HCT116 (cell line): ENCODE measurements at regions not wholly inside any gene's neighbourhood (a gene's known extent, or its start where the extent isn't known, plus 50 kb on each side); places are given as distances from the start of the nearest gene placed in this dataset.

Experiments
- ATAC-seq: fragments of 200-7000 bp; cut with Tn5 transposase; 2 replicates; pipeline ENCODE4 v1.9.1; 2020; ENCODE audit warnings: mild to moderate bottlenecking, moderate library complexity
- BruUV-seq: library from RNA; stranded (reverse); fragments of 400-500 nt; replicated peaks from 2 replicates; lab custom pipeline; 2021; lab: Mats Ljungman, UMichigan
- CTCF ChIA-PET: fragments of 300-600 bp; sonication (Branson Sonifier 250); formaldehyde crosslinking; loops from one replicate; lab custom pipeline; 2021; ENCODE audit warnings: antibody characterized with exemption; lab: Charles Lee
- POLR2A ChIA-PET: fragments of 300-600, 350-600 bp; sonication (Branson Sonifier 250); formaldehyde crosslinking; loops from one replicate; lab custom pipeline; 2021; ENCODE audit warnings: antibody characterized with exemption; lab: Charles Lee
- RAD21 ChIA-PET, 2 experiments: fragments of 300-600 bp; sonication (Branson Sonifier 250); formaldehyde crosslinking; loops; one replicate each; lab custom pipeline; 2023; ENCODE audit warnings: low total read pairs in 2 of 2; ENCODE audit not compliant: uncharacterized antibody in 2 of 2, unreplicated experiment in 2 of 2, low non-redundant PET in 1 of 2; lab: Charles Lee
- DNase-seq: peaks from one replicate; pipeline ENCODE4 v3.0.0-alpha.2; 2010; ENCODE audit warnings: low read depth, low spot score
- H2AFZ ChIP-seq: fragments of 200-600 bp; shearing (Covaris generic), sonication (generic); 2 replicates; pipeline ENCODE4 v1.6.1; 2017; ENCODE audit warnings: low read depth, mixed run types, mixed read lengths, antibody characterized with exemption, low read length; ENCODE audit not compliant: poor library complexity, severe bottlenecking
- H3K27ac ChIP-seq: 2 replicates; pipeline ENCODE4 v1.5.1; 2012; ENCODE audit warnings: low read depth, low read length
- H3K27me3 ChIP-seq: fragments of 200-600 bp; sonication (generic); 2 replicates; pipeline ENCODE4 v1.6.1; 2016; ENCODE audit warnings: mixed run types, low read length, mixed read lengths; ENCODE audit not compliant: insufficient read depth
- H3K36me3 ChIP-seq, 2 experiments: fragments of 200-500 bp in 1 of 2; fragments of 200-600 bp in 1 of 2; sonication (Bioruptor generic) in 1 of 2; sonication (generic) in 1 of 2; 2 replicates each; pipeline versions ENCODE4 v1.5.1 to v1.6.1; 2014 to 2016; ENCODE audit warnings: low read length in 2 of 2, inconsistent platforms in 1 of 2, mixed read lengths in 1 of 2, mixed run types in 1 of 2; ENCODE audit not compliant: insufficient read depth in 2 of 2, control insufficient read depth in 1 of 2
- H3K4me1 ChIP-seq, 2 experiments: fragments of 200-600 bp in 1 of 2; sonication (generic) in 1 of 2; 2 replicates each; pipeline versions ENCODE4 v1.5.1 to v1.6.1; 2012 to 2017; ENCODE audit warnings: low read length in 2 of 2, inconsistent platforms in 1 of 2, mild to moderate bottlenecking in 1 of 2, mixed read lengths in 1 of 2, mixed run types in 1 of 2, moderate library complexity in 1 of 2; ENCODE audit not compliant: insufficient read depth in 2 of 2, control insufficient read depth in 1 of 2
- H3K4me2 ChIP-seq: fragments of 200-600 bp; sonication (generic); 2 replicates; pipeline ENCODE4 v1.6.1; 2017; ENCODE audit warnings: mixed run types, low read length, mixed read lengths
- H3K4me3 ChIP-seq, 2 experiments: fragments of 200-600 bp in 1 of 2; sonication (generic) in 1 of 2; replicated peaks in 1 of 2; 2 replicates each; pipeline ENCODE4 v1.5.1; 2011 to 2016; ENCODE audit warnings: low read length in 2 of 2, control low read depth in 1 of 2, low read depth in 1 of 2, mild to moderate bottlenecking in 1 of 2, mixed read lengths in 1 of 2, mixed run types in 1 of 2
- H3K79me2 ChIP-seq: fragments of 200-600 bp; sonication (generic); 2 replicates; pipeline ENCODE4 v1.6.1; 2017; ENCODE audit warnings: mild to moderate bottlenecking, mixed run types, low read length, moderate library complexity, mixed read lengths; ENCODE audit not compliant: insufficient read depth
- H3K9ac ChIP-seq: fragments of 200-600 bp; sonication (generic); 2 replicates; pipeline ENCODE4 v1.6.1; 2016; ENCODE audit warnings: low read length, mixed read lengths
- H3K9me2 ChIP-seq: fragments of 200-600 bp; sonication (generic), shearing (Covaris generic); 2 replicates; pipeline ENCODE4 v1.6.1; 2017; ENCODE audit warnings: mixed run types, mild to moderate bottlenecking, moderate library complexity; ENCODE audit not compliant: insufficient read depth
- H3K9me3 ChIP-seq, 2 experiments: fragments of 200-500 bp in 1 of 2; fragments of 200-600 bp in 1 of 2; sonication (Bioruptor generic) in 1 of 2; sonication (generic) in 1 of 2; 2 replicates each; pipeline ENCODE4 v1.6.1; 2014 to 2017; ENCODE audit warnings: low read length in 2 of 2, mixed read lengths in 2 of 2, inconsistent platforms in 1 of 2, low read depth in 1 of 2, mild to moderate bottlenecking in 1 of 2, mixed run types in 1 of 2, moderate library complexity in 1 of 2; ENCODE audit not compliant: control insufficient read depth in 1 of 2, insufficient read depth in 1 of 2
- H4K20me1 ChIP-seq: fragments of 200-600 bp; sonication (generic), shearing (Covaris generic); 2 replicates; pipeline ENCODE4 v1.6.1; 2017; ENCODE audit warnings: mixed run types, mild to moderate bottlenecking, moderate library complexity; ENCODE audit not compliant: insufficient read depth
- ATF3 ChIP-seq: IDR thresholded peaks from 2 replicates; pipeline ENCODE4 v1.6.1; 2012
- CBX3 ChIP-seq: IDR thresholded peaks from 2 replicates; pipeline ENCODE4 v1.6.1; 2012; ENCODE audit warnings: low read depth
- CEBPB ChIP-seq: IDR thresholded peaks from 2 replicates; pipeline ENCODE4 v1.6.1; 2012; ENCODE audit warnings: low read depth
- EGR1 ChIP-seq: IDR thresholded peaks from 2 replicates; pipeline ENCODE4 v1.6.1; 2012; ENCODE audit warnings: low read depth
- ELF1 ChIP-seq: IDR thresholded peaks from 2 replicates; pipeline ENCODE4 v1.6.1; 2012; ENCODE audit warnings: low read depth, borderline replicate concordance
- EZH2 ChIP-seq: fragments of 200-600 bp; sonication (generic); IDR thresholded peaks from 2 replicates; pipeline ENCODE4 v1.6.1; 2017; ENCODE audit warnings: antibody characterized with exemption, mixed run types
- FOSL1 ChIP-seq: IDR thresholded peaks from 2 replicates; pipeline ENCODE4 v1.6.1; 2012; ENCODE audit warnings: low read depth
- JUND ChIP-seq: IDR thresholded peaks from 2 replicates; pipeline ENCODE4 v1.6.1; 2012
- POLR2A ChIP-seq: IDR thresholded peaks from 2 replicates; pipeline ENCODE4 v1.7.0; 2011; ENCODE audit warnings: borderline replicate concordance; ENCODE audit not compliant: insufficient read depth, insufficient read length; ENCODE audit errors: extremely low read depth
- RAD21 ChIP-seq: IDR thresholded peaks from 2 replicates; pipeline ENCODE4 v1.6.1; 2012; ENCODE audit warnings: low read depth, mild to moderate bottlenecking
- REST ChIP-seq: IDR thresholded peaks from 2 replicates; pipeline ENCODE4 v1.6.1; 2012; ENCODE audit warnings: low read depth
- SIN3A ChIP-seq: IDR thresholded peaks from 2 replicates; pipeline ENCODE4 v1.6.1; 2012; ENCODE audit warnings: low read depth
- SP1 ChIP-seq: IDR thresholded peaks from 2 replicates; pipeline ENCODE4 v1.6.1; 2012; ENCODE audit warnings: low read depth
- SRF ChIP-seq: IDR thresholded peaks from 2 replicates; pipeline ENCODE4 v1.6.1; 2012; ENCODE audit warnings: low read depth
- YY1 ChIP-seq: IDR thresholded peaks from 2 replicates; pipeline ENCODE4 v1.6.1; 2011; ENCODE audit warnings: low read length, low read depth, moderate library complexity, mild to moderate bottlenecking; ENCODE audit not compliant: insufficient replicate concordance; ENCODE audit errors: extremely low read depth
- ZFX ChIP-seq: fragments of 450-650 bp; IDR thresholded peaks from 2 replicates; pipeline ENCODE4 v1.6.1; 2017
- intact Hi-C: fragments of 100-400 bp; cut with micrococcal nuclease; formaldehyde crosslinking; loops from 2 replicates; pipeline ENCODE4 v1.10.0; 2022

DNA sequence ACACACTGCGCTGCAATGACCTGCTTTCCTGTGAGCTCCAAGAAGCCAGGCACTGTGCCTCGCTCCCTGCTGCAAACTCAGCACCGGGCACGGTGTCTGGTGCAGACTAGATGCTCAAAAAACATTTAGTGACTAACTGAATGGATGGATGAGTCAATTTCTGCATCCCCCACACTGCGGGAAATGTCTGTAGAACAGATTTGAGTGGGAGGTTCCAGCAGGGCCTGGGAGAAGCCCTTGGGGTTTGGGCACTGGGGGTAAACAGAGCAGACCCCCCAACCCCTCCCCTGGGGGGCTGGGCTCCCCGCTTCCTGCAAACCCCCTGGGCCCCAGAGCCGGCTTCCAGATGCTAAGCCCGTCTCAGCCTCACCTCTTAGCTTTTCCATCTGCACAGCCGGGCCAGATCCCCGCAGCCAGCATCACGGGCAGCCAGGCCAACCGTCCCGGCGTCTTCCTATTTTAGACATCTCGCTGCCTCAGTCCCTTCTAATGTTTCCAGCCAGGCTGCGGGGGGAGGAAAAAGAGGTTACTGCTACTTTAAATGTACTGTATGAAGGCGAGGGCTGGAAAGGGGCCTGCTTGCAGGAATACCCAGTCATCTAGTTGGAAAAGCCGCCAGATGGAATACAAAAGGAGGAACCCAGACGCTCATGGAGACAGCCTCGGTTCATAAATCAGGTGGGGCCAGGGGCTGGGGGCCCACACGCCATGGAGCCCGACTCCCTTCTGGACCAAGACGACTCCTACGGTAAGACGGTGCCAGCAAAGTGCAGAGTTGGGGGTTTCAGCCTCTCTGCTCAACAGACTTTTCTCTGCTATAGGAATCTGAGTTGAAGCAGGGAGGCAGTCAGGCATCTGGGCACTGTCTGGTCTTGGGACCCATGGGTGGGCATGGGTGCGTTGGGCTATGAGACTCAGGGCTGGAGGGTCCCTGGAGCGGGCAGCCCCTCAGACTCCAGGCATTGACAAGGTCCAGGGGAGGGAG lies 67.1 kb upstream of the GGTA1 start:
- Histone ChIP-seq H3K4me2 (no peak overlapping the region), H3K79me2 (no peaks in the 10 kb centered on the region), H3K4me1 (peaks cover 3 to 19% of the 10 kb centered on the region in 2 experiments; a peak in 2 of 4 replicates), H2AFZ (no peak overlapping the region)
- DNase-seq: no peak
- intact Hi-C loops: no loop called here
- no peak for TF ChIP-seq SRF
- TF ChIP-seq YY1: no peak
- TF ChIP-seq POLR2A: no peak
- TF ChIP-seq SP1: no peak
- TF ChIP-seq CEBPB: no peak
- no peak for TF ChIP-seq RAD21
- TF ChIP-seq ATF3: no peak
- TF ChIP-seq REST: no peak
- no peak for TF ChIP-seq SIN3A
- TF ChIP-seq ZFX: no peak
- no peak for TF ChIP-seq CBX3
- TF ChIP-seq ELF1: no peak
- TF ChIP-seq EGR1: no peak
- no peak for TF ChIP-seq EZH2
- no peak for TF ChIP-seq JUND
- TF ChIP-seq FOSL1: no peak
- TF ChIP-seq, all 23 proteins: peak for 0
- Histone ChIP-seq H3K9ac (no peak overlapping the region), H3K27ac (no peak overlapping the region), H3K9me2 (no peaks in the 10 kb centered on the region), H3K27me3 (no peaks in the 10 kb centered on the region), H3K36me3 (no peaks in the 10 kb centered on the region), H3K9me3 (no peaks in the 10 kb centered on the region), H3K4me3 (no peak overlapping the region), H4K20me1 (no peaks in the 10 kb centered on the region)
- ATAC-seq: no peak
- ChIA-PET RAD21 (no interaction called here), CTCF (interaction anchor here (0.8 kb wide), 1 partner anchor 17 kb away, joined by 3 read pairs; no protein-coding TSS in a partner anchor), POLR2A (no interaction called here)
- BruUV-seq: no TSS peak
